ENCODE measurements at regions not wholly inside any gene's neighbourhood (a gene's known extent, or its start where the extent isn't known, plus 50 kb on each side); places are given as distances from the start of the nearest gene placed in this dataset.

DNA sequence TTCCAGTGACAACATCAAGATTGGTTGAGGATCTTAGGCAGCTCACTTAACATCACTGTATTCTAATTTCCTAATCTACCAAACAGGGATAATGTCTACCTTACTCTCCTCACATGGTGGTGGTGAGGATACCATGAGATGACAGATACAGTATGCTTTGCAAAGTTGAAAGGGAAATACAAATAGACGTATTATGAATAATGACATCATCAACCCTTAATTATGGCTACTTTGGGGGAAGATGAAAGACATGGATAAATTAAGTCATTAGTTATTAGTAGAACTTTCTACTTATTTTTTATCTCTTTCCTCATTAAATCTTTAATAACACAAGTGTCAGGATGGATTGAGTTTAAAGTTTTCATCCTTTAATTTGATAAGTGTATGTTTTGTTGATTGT is 532.5 kb downstream of the KLF12 start:
- H4K20me1 ChIP-seq (ENCODE audit: insufficient read depth): no peaks in the 10 kb centered on the region
- no peak overlapping the region for H2AFZ ChIP-seq (ENCODE audit: low read depth, low read length)
- no peaks in the 10 kb centered on the region for H3F3A ChIP-seq (ENCODE audit: insufficient read depth, low read length, poor library complexity, severe bottlenecking)
- H3K4me3 ChIP-seq (ENCODE audit: low read length): no peak overlapping the region
- no peak overlapping the region for H3K27ac ChIP-seq (ENCODE audit: low read length)
- no peaks in the 10 kb centered on the region for H3K9me2 ChIP-seq (ENCODE audit: insufficient read depth, low read length)
- no peaks in the 10 kb centered on the region for H3K36me3 ChIP-seq (ENCODE audit: insufficient read depth, low read length)
- no peak overlapping the region for H3K4me2 ChIP-seq (ENCODE audit: low read length)
- H3K79me2 ChIP-seq (replicated peaks; ENCODE audit: insufficient read depth, low read length): no peaks in the 10 kb centered on the region
- H3K27me3 ChIP-seq (ENCODE audit: insufficient read depth, low read depth, low read length): no peaks in the 10 kb centered on the region
- H3K9ac ChIP-seq (ENCODE audit: low read length): no peak overlapping the region
- no peak for TF ChIP-seq EZH2 (IDR thresholded peaks at IDR 0.05; ENCODE audit: borderline replicate concordance, insufficient read depth, low read length, poor library complexity, severe bottlenecking)
- TF ChIP-seq TAF1 (IDR thresholded peaks at IDR 0.05; ENCODE audit: low read depth): no peak
- TF ChIP-seq, protein P1, sequence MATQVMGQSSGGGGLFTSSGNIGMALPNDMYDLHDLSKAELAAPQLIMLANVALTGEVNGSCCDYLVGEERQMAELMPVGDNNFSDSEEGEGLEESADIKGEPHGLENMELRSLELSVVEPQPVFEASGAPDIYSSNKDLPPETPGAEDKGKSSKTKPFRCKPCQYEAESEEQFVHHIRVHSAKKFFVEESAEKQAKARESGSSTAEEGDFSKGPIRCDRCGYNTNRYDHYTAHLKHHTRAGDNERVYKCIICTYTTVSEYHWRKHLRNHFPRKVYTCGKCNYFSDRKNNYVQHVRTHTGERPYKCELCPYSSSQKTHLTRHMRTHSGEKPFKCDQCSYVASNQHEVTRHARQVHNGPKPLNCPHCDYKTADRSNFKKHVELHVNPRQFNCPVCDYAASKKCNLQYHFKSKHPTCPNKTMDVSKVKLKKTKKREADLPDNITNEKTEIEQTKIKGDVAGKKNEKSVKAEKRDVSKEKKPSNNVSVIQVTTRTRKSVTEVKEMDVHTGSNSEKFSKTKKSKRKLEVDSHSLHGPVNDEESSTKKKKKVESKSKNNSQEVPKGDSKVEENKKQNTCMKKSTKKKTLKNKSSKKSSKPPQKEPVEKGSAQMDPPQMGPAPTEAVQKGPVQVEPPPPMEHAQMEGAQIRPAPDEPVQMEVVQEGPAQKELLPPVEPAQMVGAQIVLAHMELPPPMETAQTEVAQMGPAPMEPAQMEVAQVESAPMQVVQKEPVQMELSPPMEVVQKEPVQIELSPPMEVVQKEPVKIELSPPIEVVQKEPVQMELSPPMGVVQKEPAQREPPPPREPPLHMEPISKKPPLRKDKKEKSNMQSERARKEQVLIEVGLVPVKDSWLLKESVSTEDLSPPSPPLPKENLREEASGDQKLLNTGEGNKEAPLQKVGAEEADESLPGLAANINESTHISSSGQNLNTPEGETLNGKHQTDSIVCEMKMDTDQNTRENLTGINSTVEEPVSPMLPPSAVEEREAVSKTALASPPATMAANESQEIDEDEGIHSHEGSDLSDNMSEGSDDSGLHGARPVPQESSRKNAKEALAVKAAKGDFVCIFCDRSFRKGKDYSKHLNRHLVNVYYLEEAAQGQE (IDR thresholded peaks at IDR 0.05; ENCODE audit: borderline replicate concordance): no peak
- no peak for TF ChIP-seq SMC3 (conservative IDR thresholded peaks at IDR 0.05; ENCODE audit: poor library complexity)
- TF ChIP-seq EP300 (conservative IDR thresholded peaks at IDR 0.05; ENCODE audit: poor library complexity, severe bottlenecking): no peak
- no peaks in the 10 kb centered on the region for H3K9me3 ChIP-seq (ENCODE audit: low read length)

DNA sequence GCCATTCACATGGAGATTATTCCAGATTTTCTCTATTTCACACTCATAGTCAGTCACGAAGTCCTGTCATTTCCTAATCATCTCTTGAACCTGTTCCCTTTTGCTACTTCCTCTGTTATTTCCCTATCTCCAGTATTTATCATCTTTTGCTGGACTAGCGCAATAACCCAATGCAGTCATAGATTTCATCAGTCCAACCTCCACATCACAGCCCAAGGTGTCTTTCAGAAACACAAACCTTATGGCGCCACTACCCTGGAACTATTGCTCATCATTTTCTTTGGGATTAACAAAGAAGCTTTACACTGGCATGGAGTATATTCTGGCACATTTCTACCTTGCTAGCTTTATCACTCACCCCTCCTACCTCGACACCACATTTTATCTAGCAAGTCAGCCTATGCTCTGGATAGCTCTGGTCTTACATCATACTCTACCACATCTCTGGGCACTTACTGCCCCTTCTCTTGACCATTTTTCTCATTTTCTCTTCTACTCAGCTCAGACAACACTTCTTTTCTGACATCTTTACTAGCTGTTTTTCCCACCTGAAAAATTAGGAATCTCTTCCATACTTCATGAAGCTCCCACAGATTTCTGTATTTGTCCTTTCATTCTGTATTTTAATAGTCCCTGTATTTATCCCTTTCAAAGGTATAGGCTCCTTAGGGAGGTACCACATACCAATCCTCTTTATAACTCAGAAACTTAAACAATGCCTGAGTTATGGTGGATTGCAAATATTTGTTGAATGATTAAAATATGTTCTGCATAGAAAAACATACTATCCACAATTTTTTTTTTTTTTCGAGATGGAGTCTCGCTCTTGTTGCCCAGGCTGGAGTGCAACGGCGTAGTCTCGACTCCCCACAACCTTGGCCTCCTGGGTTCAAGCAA is 534.7 kb downstream of the KLF12 start:
- Histone ChIP-seq H3K36me3 (ENCODE audit: insufficient read depth, low read length) (no peaks in the 10 kb centered on the region), H3K4me2 (ENCODE audit: low read length) (no peak overlapping the region), H2AFZ (ENCODE audit: low read depth, low read length) (no peak overlapping the region), H3F3A (ENCODE audit: insufficient read depth, low read length, poor library complexity, severe bottlenecking) (no peaks in the 10 kb centered on the region), H4K20me1 (ENCODE audit: insufficient read depth) (no peaks in the 10 kb centered on the region), H3K9me2 (ENCODE audit: insufficient read depth, low read length) (no peaks in the 10 kb centered on the region), H3K27ac (ENCODE audit: low read length) (no peak overlapping the region), H3K9me3 (ENCODE audit: low read length) (no peaks in the 10 kb centered on the region), H3K4me3 (ENCODE audit: low read length) (no peak overlapping the region), H3K79me2 (replicated peaks; ENCODE audit: insufficient read depth, low read length) (no peaks in the 10 kb centered on the region), H3K9ac (ENCODE audit: low read length) (no peak overlapping the region), H3K27me3 (ENCODE audit: insufficient read depth, low read depth, low read length) (no peaks in the 10 kb centered on the region)
- TF ChIP-seq, protein P2, sequence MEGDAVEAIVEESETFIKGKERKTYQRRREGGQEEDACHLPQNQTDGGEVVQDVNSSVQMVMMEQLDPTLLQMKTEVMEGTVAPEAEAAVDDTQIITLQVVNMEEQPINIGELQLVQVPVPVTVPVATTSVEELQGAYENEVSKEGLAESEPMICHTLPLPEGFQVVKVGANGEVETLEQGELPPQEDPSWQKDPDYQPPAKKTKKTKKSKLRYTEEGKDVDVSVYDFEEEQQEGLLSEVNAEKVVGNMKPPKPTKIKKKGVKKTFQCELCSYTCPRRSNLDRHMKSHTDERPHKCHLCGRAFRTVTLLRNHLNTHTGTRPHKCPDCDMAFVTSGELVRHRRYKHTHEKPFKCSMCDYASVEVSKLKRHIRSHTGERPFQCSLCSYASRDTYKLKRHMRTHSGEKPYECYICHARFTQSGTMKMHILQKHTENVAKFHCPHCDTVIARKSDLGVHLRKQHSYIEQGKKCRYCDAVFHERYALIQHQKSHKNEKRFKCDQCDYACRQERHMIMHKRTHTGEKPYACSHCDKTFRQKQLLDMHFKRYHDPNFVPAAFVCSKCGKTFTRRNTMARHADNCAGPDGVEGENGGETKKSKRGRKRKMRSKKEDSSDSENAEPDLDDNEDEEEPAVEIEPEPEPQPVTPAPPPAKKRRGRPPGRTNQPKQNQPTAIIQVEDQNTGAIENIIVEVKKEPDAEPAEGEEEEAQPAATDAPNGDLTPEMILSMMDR (IDR thresholded peaks at IDR 0.05; ENCODE audit: poor library complexity, severe bottlenecking): no peak
- TF ChIP-seq EP300 (conservative IDR thresholded peaks at IDR 0.05; ENCODE audit: poor library complexity, severe bottlenecking): no peak
- TF ChIP-seq MXI1 (conservative IDR thresholded peaks at IDR 0.05; ENCODE audit: poor library complexity, severe bottlenecking): no peak
- TF ChIP-seq TAF1 (IDR thresholded peaks at IDR 0.05; ENCODE audit: low read depth): no peak
- no peak for TF ChIP-seq POLR2AphosphoS5 (IDR thresholded peaks at IDR 0.05)
- TF ChIP-seq SMC3 (conservative IDR thresholded peaks at IDR 0.05; ENCODE audit: poor library complexity): no peak
- no peak for TF ChIP-seq EZH2 (IDR thresholded peaks at IDR 0.05; ENCODE audit: borderline replicate concordance, insufficient read depth, low read length, poor library complexity, severe bottlenecking)
- TF ChIP-seq, protein P1 (IDR thresholded peaks at IDR 0.05; ENCODE audit: borderline replicate concordance): no peak
- no peak for TF ChIP-seq RAD21 (conservative IDR thresholded peaks at IDR 0.05)

Measured in neural cell (in vitro differentiated cells).